GM12873 (cell line): ENCODE measurements at regions not wholly inside any gene's neighbourhood (a gene's known extent, or its start where the extent isn't known, plus 50 kb on each side); places are given as distances from the start of the nearest gene placed in this dataset.

Experiments used
- CTCF ChIP-seq: IDR thresholded peaks from 2 replicates; pipeline ENCODE4 v1.5.1; 2012; ENCODE audit warnings: low read depth, mild to moderate bottlenecking, moderate library complexity, low read length, control low read depth; ENCODE audit not compliant: insufficient read depth; ENCODE audit errors: missing control alignments

- TF ChIP-seq CTCF = no peak
These were observed 170.0 kb upstream of the STK17B start for GRCh38 chr2:196341277-196341841.

- TF ChIP-seq CTCF = no peak
These were observed 173.0 kb upstream of the STK17B start for GRCh38 chr2:196344397-196344796.

- TF ChIP-seq CTCF = no peak
These were observed 182.3 kb upstream of the STK17B start for GRCh38 chr2:196353717-196354116.

GRCh38 chr2:196354186-196354585 lies 182.8 kb upstream of the STK17B start:
- no peak for TF ChIP-seq CTCF

GRCh38 chr2:196356332-196356731 lies 185.0 kb upstream of the STK17B start:
- no peak for TF ChIP-seq CTCF

- no peak for TF ChIP-seq CTCF
These were observed 189.3 kb upstream of the STK17B start for GRCh38 chr2:196360650-196361049.

GRCh38 chr2:196361606-196362326 lies 190.4 kb upstream of the STK17B start:
- TF ChIP-seq CTCF = no peak
